ENCODE measurements at regions not wholly inside any gene's neighbourhood (a gene's known extent, or its start where the extent isn't known, plus 50 kb on each side); places are given as distances from the start of the nearest gene placed in this dataset.

- no peak for TF ChIP-seq CTCF (IDR thresholded peaks at IDR 0.05; ENCODE audit: low read depth, low read length)
- no peaks in the 10 kb centered on the region for H3K27me3 ChIP-seq
- H3K36me3 ChIP-seq: no peaks in the 10 kb centered on the region
- H3K4me3 ChIP-seq (ENCODE audit: low read depth, low read length): no peak overlapping the region
- H3K4me1 ChIP-seq: no peaks in the 10 kb centered on the region
- no peaks in the 10 kb centered on the region for H3K9me3 ChIP-seq
- no peak for DNase-seq
These were observed 63.4 kb upstream of the KLF3 start for GRCh38 chr4:38600575-38600974.

- DNase-seq: no peak
- Histone ChIP-seq H3K36me3 (no peaks in the 10 kb centered on the region), H3K9me3 (no peaks in the 10 kb centered on the region), H3K4me1 (no peaks in the 10 kb centered on the region), H3K27me3 (no peaks in the 10 kb centered on the region), H3K4me3 (ENCODE audit: low read depth, low read length) (no peak overlapping the region)
- no peak for TF ChIP-seq CTCF (IDR thresholded peaks at IDR 0.05; ENCODE audit: low read depth, low read length)
These were observed 62.6 kb upstream of the KLF3 start for GRCh38 chr4:38601244-38601915.

GRCh38 chr4:38601916-38602291 lies 62.1 kb upstream of the KLF3 start:
- no peak for TF ChIP-seq CTCF (IDR thresholded peaks at IDR 0.05; ENCODE audit: low read depth, low read length)
- H3K4me1 ChIP-seq: no peaks in the 10 kb centered on the region
- no peak for DNase-seq
- H3K27me3 ChIP-seq: no peaks in the 10 kb centered on the region
- H3K9me3 ChIP-seq: no peaks in the 10 kb centered on the region
- no peak overlapping the region for H3K4me3 ChIP-seq (ENCODE audit: low read depth, low read length)
- H3K36me3 ChIP-seq: no peaks in the 10 kb centered on the region

DNA sequence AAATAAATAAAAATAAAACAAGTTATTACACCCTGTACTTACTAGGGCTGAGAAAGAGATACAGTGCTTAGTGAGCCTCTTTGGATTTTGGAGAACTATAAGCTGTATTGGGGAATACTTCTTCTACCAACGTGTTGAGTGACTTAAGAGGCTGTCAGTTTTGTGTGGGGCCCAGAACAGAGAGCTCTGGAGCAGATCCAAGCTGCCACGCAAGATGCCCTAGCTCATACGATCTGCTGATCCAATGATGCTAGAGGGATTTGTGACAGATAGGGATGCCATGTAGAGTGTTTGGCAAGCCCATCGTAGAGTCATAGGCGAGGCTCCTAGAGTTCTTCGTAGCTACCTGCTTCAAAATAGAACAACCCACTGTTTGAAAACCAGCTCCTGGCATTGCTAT lies 60.3 kb upstream of the KLF3 start:
- TF ChIP-seq CTCF (IDR thresholded peaks at IDR 0.05; ENCODE audit: low read depth, low read length): no peak
- no peaks in the 10 kb centered on the region for H3K4me1 ChIP-seq
- H3K27me3 ChIP-seq: no peaks in the 10 kb centered on the region
- H3K36me3 ChIP-seq: no peaks in the 10 kb centered on the region
- H3K9me3 ChIP-seq: no peaks in the 10 kb centered on the region
- no peak for DNase-seq
- no peak overlapping the region for H3K4me3 ChIP-seq (ENCODE audit: low read depth, low read length)

DNA sequence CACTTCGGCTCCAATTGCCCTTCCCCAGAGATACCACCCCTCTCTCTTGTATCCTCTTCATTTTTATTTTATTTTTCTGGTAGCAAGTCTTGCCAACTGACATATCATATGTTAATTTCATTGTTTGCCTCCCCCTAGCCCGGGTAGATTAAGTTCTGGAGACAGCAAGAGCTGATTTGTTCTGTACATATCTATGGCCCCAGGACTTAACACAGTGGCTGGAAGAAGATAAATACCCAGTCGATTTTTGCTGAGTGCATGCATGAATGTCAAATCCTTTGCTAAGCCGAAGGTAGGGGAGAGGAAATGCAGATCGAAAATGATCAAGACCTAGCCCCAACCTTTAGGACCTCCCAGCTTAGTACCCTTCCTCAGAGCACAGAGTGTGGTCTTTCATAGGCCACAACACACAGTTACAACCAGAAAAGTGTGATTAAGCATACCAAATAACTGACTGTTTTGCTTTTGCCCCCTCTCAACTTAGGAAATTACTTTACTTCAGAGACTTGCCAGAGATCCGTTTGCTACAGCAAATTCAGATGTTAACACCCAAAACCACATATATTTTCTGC lies 58.7 kb upstream of the KLF3 start:
- no peaks in the 10 kb centered on the region for H3K27me3 ChIP-seq
- no peak for TF ChIP-seq CTCF (IDR thresholded peaks at IDR 0.05; ENCODE audit: low read depth, low read length)
- DNase-seq: no peak
- no peaks in the 10 kb centered on the region for H3K4me1 ChIP-seq
- no peaks in the 10 kb centered on the region for H3K36me3 ChIP-seq
- no peaks in the 10 kb centered on the region; the same call in 1 of the 2 replicates for H3K9me3 ChIP-seq
- no peak overlapping the region for H3K4me3 ChIP-seq (ENCODE audit: low read depth, low read length)

GRCh38 chr4:38605753-38606586 lies 58.0 kb upstream of the KLF3 start:
- no peak overlapping the region for H3K4me3 ChIP-seq (ENCODE audit: low read depth, low read length)
- no peaks in the 10 kb centered on the region for H3K36me3 ChIP-seq
- no peak for DNase-seq
- no peak for TF ChIP-seq CTCF (IDR thresholded peaks at IDR 0.05; ENCODE audit: low read depth, low read length)
- no peaks in the 10 kb centered on the region; the same call in 1 of the 2 replicates for H3K9me3 ChIP-seq
- H3K27me3 ChIP-seq: no peaks in the 10 kb centered on the region
- no peaks in the 10 kb centered on the region for H3K4me1 ChIP-seq
